ENCODE measurements at regions not wholly inside any gene's neighbourhood (a gene's known extent, or its start where the extent isn't known, plus 50 kb on each side); places are given as distances from the start of the nearest gene placed in this dataset.

GRCh38 chr3:33919312-33920120 lies 121.1 kb downstream of the PDCD6IP start:
- Histone ChIP-seq H3K27ac (no peak overlapping the region), H3K4me3 (IDR thresholded peaks at IDR 0.05; ENCODE audit: insufficient read depth, low read depth, low read length) (no peak overlapping the region), H4K20me1 (ENCODE audit: insufficient read depth) (no peaks in the 10 kb centered on the region), H3K27me3 (ENCODE audit: insufficient read depth, low read depth) (no peaks in the 10 kb centered on the region), H3K9ac (no peak overlapping the region), H3K4me2 (no peak overlapping the region), H3K79me2 (ENCODE audit: insufficient read depth, low read depth) (no peaks in the 10 kb centered on the region), H2AFZ (ENCODE audit: low read depth) (no peak overlapping the region), H3K36me3 (ENCODE audit: insufficient read depth) (no peaks in the 10 kb centered on the region), H3K4me1 (ENCODE audit: low read depth, poor library complexity, severe bottlenecking) (no peaks in the 10 kb centered on the region)
- TF ChIP-seq, protein P1, sequence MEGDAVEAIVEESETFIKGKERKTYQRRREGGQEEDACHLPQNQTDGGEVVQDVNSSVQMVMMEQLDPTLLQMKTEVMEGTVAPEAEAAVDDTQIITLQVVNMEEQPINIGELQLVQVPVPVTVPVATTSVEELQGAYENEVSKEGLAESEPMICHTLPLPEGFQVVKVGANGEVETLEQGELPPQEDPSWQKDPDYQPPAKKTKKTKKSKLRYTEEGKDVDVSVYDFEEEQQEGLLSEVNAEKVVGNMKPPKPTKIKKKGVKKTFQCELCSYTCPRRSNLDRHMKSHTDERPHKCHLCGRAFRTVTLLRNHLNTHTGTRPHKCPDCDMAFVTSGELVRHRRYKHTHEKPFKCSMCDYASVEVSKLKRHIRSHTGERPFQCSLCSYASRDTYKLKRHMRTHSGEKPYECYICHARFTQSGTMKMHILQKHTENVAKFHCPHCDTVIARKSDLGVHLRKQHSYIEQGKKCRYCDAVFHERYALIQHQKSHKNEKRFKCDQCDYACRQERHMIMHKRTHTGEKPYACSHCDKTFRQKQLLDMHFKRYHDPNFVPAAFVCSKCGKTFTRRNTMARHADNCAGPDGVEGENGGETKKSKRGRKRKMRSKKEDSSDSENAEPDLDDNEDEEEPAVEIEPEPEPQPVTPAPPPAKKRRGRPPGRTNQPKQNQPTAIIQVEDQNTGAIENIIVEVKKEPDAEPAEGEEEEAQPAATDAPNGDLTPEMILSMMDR (conservative IDR thresholded peaks at IDR 0.05; ENCODE audit: low read depth, low read length), result no peak

DNA sequence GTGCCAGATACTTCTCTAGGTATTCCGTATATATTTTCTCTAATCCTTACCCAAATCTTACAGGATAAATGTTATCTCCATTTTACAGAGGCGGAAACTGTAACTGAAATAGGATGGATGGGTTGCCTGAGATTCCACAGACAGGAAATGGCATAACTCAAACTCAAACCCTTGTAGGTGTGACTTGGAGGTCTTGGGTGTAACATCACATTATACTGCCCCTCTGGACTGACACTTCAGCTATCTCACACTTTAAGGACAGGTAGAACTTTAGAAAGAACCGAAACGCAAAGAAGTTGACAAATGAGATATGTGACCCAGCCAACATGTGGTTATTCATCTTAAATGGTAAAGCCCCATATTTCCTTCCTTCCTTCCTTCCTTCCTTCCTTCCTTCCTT lies 122.1 kb downstream of the PDCD6IP start:
- no peaks in the 10 kb centered on the region for H3K79me2 ChIP-seq (ENCODE audit: insufficient read depth, low read depth)
- H3K27ac ChIP-seq, result no peak overlapping the region
- TF ChIP-seq, protein P1 (conservative IDR thresholded peaks at IDR 0.05; ENCODE audit: low read depth, low read length), result no peak
- no peaks in the 10 kb centered on the region for H3K27me3 ChIP-seq (ENCODE audit: insufficient read depth, low read depth)
- H3K36me3 ChIP-seq (ENCODE audit: insufficient read depth), result no peaks in the 10 kb centered on the region
- no peaks in the 10 kb centered on the region for H4K20me1 ChIP-seq (ENCODE audit: insufficient read depth)
- no peak overlapping the region for H2AFZ ChIP-seq (ENCODE audit: low read depth)
- H3K9ac ChIP-seq, result no peak overlapping the region
- no peaks in the 10 kb centered on the region for H3K4me1 ChIP-seq (ENCODE audit: low read depth, poor library complexity, severe bottlenecking)
- H3K4me2 ChIP-seq, result no peak overlapping the region
- no peak overlapping the region for H3K4me3 ChIP-seq (IDR thresholded peaks at IDR 0.05; ENCODE audit: insufficient read depth, low read depth, low read length)

DNA sequence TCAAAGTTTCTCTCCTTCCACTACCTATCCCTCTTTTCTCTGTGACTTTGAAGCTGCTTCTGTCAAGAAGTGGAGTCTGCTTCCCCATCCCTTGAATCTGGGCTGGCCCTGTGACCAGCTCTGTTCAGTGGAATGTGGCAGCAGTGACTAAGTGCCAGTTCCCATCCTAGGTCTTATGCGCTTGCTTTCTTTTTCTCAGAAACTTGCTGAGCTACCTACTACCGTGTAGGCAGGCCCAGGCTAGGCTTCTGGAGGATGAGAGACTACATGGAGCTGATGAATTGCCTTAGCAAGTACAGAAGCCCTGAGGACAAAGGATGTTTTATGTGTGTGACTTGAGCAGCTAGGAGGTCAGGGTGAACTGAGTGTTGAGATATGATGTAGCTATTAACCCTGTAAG lies 123.2 kb downstream of the PDCD6IP start:
- H3K4me2 ChIP-seq, result no peak overlapping the region
- no peaks in the 10 kb centered on the region for H4K20me1 ChIP-seq (ENCODE audit: insufficient read depth)
- no peak overlapping the region for H2AFZ ChIP-seq (ENCODE audit: low read depth)
- H3K36me3 ChIP-seq (ENCODE audit: insufficient read depth), result no peaks in the 10 kb centered on the region
- no peak overlapping the region for H3K27ac ChIP-seq
- no peak overlapping the region for H3K4me3 ChIP-seq (IDR thresholded peaks at IDR 0.05; ENCODE audit: insufficient read depth, low read depth, low read length)
- no peak overlapping the region for H3K9ac ChIP-seq
- H3K79me2 ChIP-seq (ENCODE audit: insufficient read depth, low read depth), result no peaks in the 10 kb centered on the region
- TF ChIP-seq, protein P1 (conservative IDR thresholded peaks at IDR 0.05; ENCODE audit: low read depth, low read length), result no peak
- no peaks in the 10 kb centered on the region for H3K27me3 ChIP-seq (ENCODE audit: insufficient read depth, low read depth)
- H3K4me1 ChIP-seq (ENCODE audit: low read depth, poor library complexity, severe bottlenecking), result no peaks in the 10 kb centered on the region

DNA sequence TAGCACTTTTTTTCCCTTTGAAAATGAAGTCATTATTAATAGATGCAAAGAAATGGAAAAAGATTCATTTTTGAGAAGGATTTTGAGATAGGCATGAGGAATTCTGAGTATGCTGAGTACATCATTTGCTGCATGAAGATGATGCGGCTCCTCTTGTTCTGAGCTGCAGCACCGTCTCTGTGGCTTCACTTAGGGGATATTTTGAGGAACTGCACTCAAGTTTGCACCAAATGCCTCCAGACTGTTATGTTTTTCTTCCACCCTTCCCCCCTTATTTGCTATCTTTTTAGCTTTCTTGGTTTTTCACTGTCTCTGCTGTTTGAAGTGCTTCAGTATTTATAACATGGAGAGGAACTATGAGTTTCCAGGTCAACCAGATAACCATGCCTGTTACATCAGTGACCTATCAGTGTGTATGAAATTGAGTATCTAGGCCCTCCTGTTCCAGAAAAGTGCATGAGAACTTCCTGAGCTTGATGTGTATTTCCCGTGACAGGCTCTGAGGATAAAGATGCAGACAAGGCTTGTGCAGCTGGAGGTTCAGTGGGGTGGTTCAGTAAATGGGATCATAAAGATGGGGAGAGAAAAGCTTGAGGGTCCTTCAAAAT lies 128.7 kb downstream of the PDCD6IP start:
- no peak overlapping the region for H3K27ac ChIP-seq
- H3K79me2 ChIP-seq (ENCODE audit: insufficient read depth, low read depth), result no peaks in the 10 kb centered on the region
- no peaks in the 10 kb centered on the region for H3K36me3 ChIP-seq (ENCODE audit: insufficient read depth)
- H2AFZ ChIP-seq (ENCODE audit: low read depth), result no peak overlapping the region
- H3K4me2 ChIP-seq, result no peak overlapping the region
- TF ChIP-seq, protein P1 (conservative IDR thresholded peaks at IDR 0.05; ENCODE audit: low read depth, low read length), result no peak
- no peaks in the 10 kb centered on the region for H4K20me1 ChIP-seq (ENCODE audit: insufficient read depth)
- no peak overlapping the region for H3K9ac ChIP-seq
- H3K4me1 ChIP-seq (ENCODE audit: low read depth, poor library complexity, severe bottlenecking), result no peaks in the 10 kb centered on the region
- H3K27me3 ChIP-seq (ENCODE audit: insufficient read depth, low read depth), result no peaks in the 10 kb centered on the region
- H3K4me3 ChIP-seq (IDR thresholded peaks at IDR 0.05; ENCODE audit: insufficient read depth, low read depth, low read length), result no peak overlapping the region

All from KMS-11 (cell line).